ENCODE measurements at regions not wholly inside any gene's neighbourhood (a gene's known extent, or its start where the extent isn't known, plus 50 kb on each side); places are given as distances from the start of the nearest gene placed in this dataset.

- H3K27ac ChIP-seq = no peak overlapping the region
Observed at GRCh38 chr2:220227266-220227920, 600.0 kb downstream of the SLC4A3 start.

GRCh38 chr2:220228310-220229006, 601.0 kb downstream of the SLC4A3 start:
- Histone ChIP-seq H3K9me3 (ENCODE audit: low read depth) (no peaks in the 10 kb centered on the region), H3K79me2 (no peaks in the 10 kb centered on the region), H4K20me1 (ENCODE audit: insufficient read depth, poor library complexity, severe bottlenecking) (no peaks in the 10 kb centered on the region), H2AFZ (no peak overlapping the region), H3K4me3 (no peak overlapping the region), H3K36me3 (replicated peaks; ENCODE audit: insufficient read depth, low read depth) (no peaks in the 10 kb centered on the region), H3K27me3 (no peaks in the 10 kb centered on the region), H3K4me1 (ENCODE audit: insufficient read depth) (peaks cover 25% of the 10 kb centered on the region), H3K9me2 (replicated peaks; ENCODE audit: insufficient read depth) (no peaks in the 10 kb centered on the region), H3K27ac (peak overlapping the region; percentile 21), H3K4me2 (peak overlapping the region; percentile 31)
- TF ChIP-seq EZH2phosphoT487 (IDR thresholded peaks at IDR 0.05; ENCODE audit: low read depth, severe bottlenecking, unreplicated experiment) = no peak
- no peak for TF ChIP-seq CTCF (IDR thresholded peaks at IDR 0.05; ENCODE audit: poor library complexity)
- no peak for TF ChIP-seq EZH2 (IDR thresholded peaks at IDR 0.05; ENCODE audit: borderline replicate concordance)
- DNase-seq (ENCODE audit: low spot score) = peak; percentile 64
- 65% methylated on average over 8 of the region's 8 CpGs for WGBS (ENCODE audit: low lambda C conversion rate, missing lambda C conversion rate)

More at GRCh38 chr2:220227266-220227920, 600.0 kb downstream of the SLC4A3 start:
- no peak overlapping the region for H2AFZ ChIP-seq
- no peak overlapping the region for H3K4me3 ChIP-seq
- H3K36me3 ChIP-seq (replicated peaks; ENCODE audit: insufficient read depth, low read depth) = no peaks in the 10 kb centered on the region
- H3K9me3 ChIP-seq (ENCODE audit: low read depth) = no peaks in the 10 kb centered on the region
- 49% methylated on average over 4 of the region's 4 CpGs for WGBS (ENCODE audit: low lambda C conversion rate, missing lambda C conversion rate)
- no peaks in the 10 kb centered on the region for H3K79me2 ChIP-seq
- H4K20me1 ChIP-seq (ENCODE audit: insufficient read depth, poor library complexity, severe bottlenecking) = no peaks in the 10 kb centered on the region
- TF ChIP-seq EZH2 (IDR thresholded peaks at IDR 0.05; ENCODE audit: borderline replicate concordance) = no peak
- TF ChIP-seq CTCF (IDR thresholded peaks at IDR 0.05; ENCODE audit: poor library complexity) = no peak
- no peak for TF ChIP-seq EZH2phosphoT487 (IDR thresholded peaks at IDR 0.05; ENCODE audit: low read depth, severe bottlenecking, unreplicated experiment)
- H3K27me3 ChIP-seq = no peaks in the 10 kb centered on the region
- no peaks in the 10 kb centered on the region for H3K9me2 ChIP-seq (replicated peaks; ENCODE audit: insufficient read depth)
- no peak overlapping the region for H3K4me2 ChIP-seq
- peaks cover 25% of the 10 kb centered on the region for H3K4me1 ChIP-seq (ENCODE audit: insufficient read depth)
- DNase-seq (ENCODE audit: low spot score) = no peak

GRCh38 chr2:220240641-220241040, 613.2 kb downstream of the SLC4A3 start:
- Histone ChIP-seq H3K79me2 (no peaks in the 10 kb centered on the region), H4K20me1 (ENCODE audit: insufficient read depth, poor library complexity, severe bottlenecking) (no peaks in the 10 kb centered on the region), H3K27ac (no peak overlapping the region), H3K4me2 (no peak overlapping the region), H3K4me3 (no peak overlapping the region), H3K27me3 (no peaks in the 10 kb centered on the region), H3K9me2 (replicated peaks; ENCODE audit: insufficient read depth) (no peaks in the 10 kb centered on the region), H2AFZ (no peak overlapping the region), H3K9me3 (ENCODE audit: low read depth) (no peaks in the 10 kb centered on the region), H3K4me1 (ENCODE audit: insufficient read depth) (no peaks in the 10 kb centered on the region), H3K36me3 (replicated peaks; ENCODE audit: insufficient read depth, low read depth) (no peaks in the 10 kb centered on the region)
- WGBS (ENCODE audit: low lambda C conversion rate, missing lambda C conversion rate) = 96% methylated on average over 1 of the region's 1 CpG
- no peak for DNase-seq (ENCODE audit: low spot score)
- no peak for TF ChIP-seq CTCF (IDR thresholded peaks at IDR 0.05; ENCODE audit: poor library complexity)
- no peak for TF ChIP-seq EZH2phosphoT487 (IDR thresholded peaks at IDR 0.05; ENCODE audit: low read depth, severe bottlenecking, unreplicated experiment)

All from hepatocyte (in vitro differentiated cells).